WI38 (cell line): ENCODE measurements at regions not wholly inside any gene's neighbourhood (a gene's known extent, or its start where the extent isn't known, plus 50 kb on each side); places are given as distances from the start of the nearest gene placed in this dataset.

Source experiments
- H3K4me3 ChIP-seq: 2 replicates; pipeline ENCODE4 v1.5.1; 2011; ENCODE audit warnings: low read depth, mild to moderate bottlenecking, control low read depth, low read length
- CTCF ChIP-seq: IDR thresholded peaks from 2 replicates; pipeline ENCODE4 v1.5.1; 2012; ENCODE audit warnings: low read depth, mild to moderate bottlenecking, control low read depth, low read length

- TF ChIP-seq CTCF, result no peak
- no peak overlapping the region for H3K4me3 ChIP-seq
These were observed 287.7 kb upstream of the EMCN start for GRCh38 chr4:100805538-100805937.

- no peak overlapping the region for H3K4me3 ChIP-seq
- no peak for TF ChIP-seq CTCF
These were observed 286.9 kb upstream of the EMCN start for GRCh38 chr4:100804576-100805360.

GRCh38 chr4:100803751-100804150 lies 285.9 kb upstream of the EMCN start:
- no peak overlapping the region for H3K4me3 ChIP-seq
- TF ChIP-seq CTCF, result no peak

- no peak overlapping the region for H3K4me3 ChIP-seq
- no peak for TF ChIP-seq CTCF
These were observed 282.1 kb upstream of the EMCN start for GRCh38 chr4:100799761-100800539.

- no peak for TF ChIP-seq CTCF
- H3K4me3 ChIP-seq, result no peak overlapping the region
These were observed 280.0 kb upstream of the EMCN start for GRCh38 chr4:100797791-100798190.

- H3K4me3 ChIP-seq, result no peak overlapping the region
- TF ChIP-seq CTCF, result no peak
These were observed 279.5 kb upstream of the EMCN start for GRCh38 chr4:100797356-100797755.

- no peak overlapping the region for H3K4me3 ChIP-seq
- no peak for TF ChIP-seq CTCF
These were observed 278.5 kb upstream of the EMCN start for GRCh38 chr4:100796332-100796731.
